ENCODE measurements at regions not wholly inside any gene's neighbourhood (a gene's known extent, or its start where the extent isn't known, plus 50 kb on each side); places are given as distances from the start of the nearest gene placed in this dataset.

GRCh38 chr10:129194181-129194870, 272.7 kb upstream of the MGMT start:
- TF ChIP-seq CTCF (IDR thresholded peaks at IDR 0.05) (no peak), POLR2A (IDR thresholded peaks at IDR 0.05) (no peak)
